Common myeloid progenitor, CD34-positive (primary cell): ENCODE measurements at regions not wholly inside any gene's neighbourhood (a gene's known extent, or its start where the extent isn't known, plus 50 kb on each side); places are given as distances from the start of the nearest gene placed in this dataset.

Experiments
- CTCF ChIA-PET: fragments of 350-600 bp; sonication (Branson Sonifier 250); formaldehyde crosslinking; loops from one replicate; lab custom pipeline; 2021; ENCODE audit warnings: antibody characterized with exemption; lab: Charles Lee
- POLR2A ChIA-PET: fragments of 350-600 bp; sonication (Branson Sonifier 250); formaldehyde crosslinking; loops from one replicate; lab custom pipeline; 2021; ENCODE audit warnings: antibody characterized with exemption; lab: Charles Lee
- DNase-seq, 3 donors: peaks; one replicate each; pipeline versions ENCODE4 v3.0.0 to v3.0.0-alpha.2; 2013
- H3K27ac ChIP-seq, 2 experiments: 1 replicate in 1 of 2; 2 replicates in 1 of 2; pipeline ENCODE4 v1.7.0; 2013; ENCODE audit warnings: inconsistent platforms in 2 of 2, low read length in 2 of 2, mild to moderate bottlenecking in 2 of 2, low read depth in 1 of 2, moderate library complexity in 1 of 2; ENCODE audit not compliant: severe bottlenecking in 2 of 2, insufficient read depth in 1 of 2, poor library complexity in 1 of 2
- H3K27me3 ChIP-seq, 5 experiments: replicated peaks in 2 of 5; 1 replicate in 3 of 5; 2 replicates in 2 of 5; pipeline versions ENCODE4 v1.6.1 to v1.7.0; 2013; ENCODE audit warnings: low read length in 4 of 5, mild to moderate bottlenecking in 2 of 5, moderate library complexity in 2 of 5, inconsistent platforms in 1 of 5; ENCODE audit not compliant: insufficient read depth in 5 of 5, control insufficient read depth in 4 of 5
- H3K36me3 ChIP-seq, 4 experiments: 1 replicate in 2 of 4; 2 replicates in 2 of 4; pipeline versions ENCODE4 v1.6.1 to v1.7.0; 2013; ENCODE audit warnings: low read length in 3 of 4, control low read depth in 1 of 4, mild to moderate bottlenecking in 1 of 4; ENCODE audit not compliant: control insufficient read depth in 4 of 4, insufficient read depth in 4 of 4
- H3K4me1 ChIP-seq, 4 experiments: 1 replicate in 3 of 4; 2 replicates in 1 of 4; pipeline versions ENCODE4 v1.6.1 to v1.7.1; 2013; ENCODE audit warnings: low read length in 3 of 4, mild to moderate bottlenecking in 3 of 4, control low read depth in 1 of 4, inconsistent platforms in 1 of 4, moderate library complexity in 1 of 4; ENCODE audit not compliant: control insufficient read depth in 4 of 4, insufficient read depth in 4 of 4; ENCODE audit errors: control extremely low read depth in 1 of 4
- H3K4me3 ChIP-seq, 7 experiments: 1 replicate in 4 of 7; 2 replicates in 3 of 7; pipeline versions ENCODE4 v1.5.1 to v1.7.0; 2013; ENCODE audit warnings: mild to moderate bottlenecking in 7 of 7, low read length in 6 of 7, moderate library complexity in 6 of 7, inconsistent platforms in 2 of 7, low read depth in 2 of 7, control low read depth in 1 of 7; ENCODE audit not compliant: insufficient read depth in 4 of 7, control insufficient read depth in 1 of 7; ENCODE audit errors: extremely low read depth in 1 of 7
- H3K9me3 ChIP-seq, 5 experiments: 1 replicate in 4 of 5; 2 replicates in 1 of 5; pipeline versions ENCODE4 v1.6.1 to v1.7.1; 2013; ENCODE audit warnings: low read length in 4 of 5, mild to moderate bottlenecking in 2 of 5, inconsistent platforms in 1 of 5, low read depth in 1 of 5, moderate library complexity in 1 of 5; ENCODE audit not compliant: control insufficient read depth in 4 of 5, insufficient read depth in 2 of 5; ENCODE audit errors: control extremely low read depth in 1 of 5
- WGBS: methylation state at CpG from one replicate; pipeline ENCODE4 v1.1.5; 2013; ENCODE audit not compliant: insufficient coverage; 5-methylcytosine and 5-hydroxymethylcytosine counted together

DNA sequence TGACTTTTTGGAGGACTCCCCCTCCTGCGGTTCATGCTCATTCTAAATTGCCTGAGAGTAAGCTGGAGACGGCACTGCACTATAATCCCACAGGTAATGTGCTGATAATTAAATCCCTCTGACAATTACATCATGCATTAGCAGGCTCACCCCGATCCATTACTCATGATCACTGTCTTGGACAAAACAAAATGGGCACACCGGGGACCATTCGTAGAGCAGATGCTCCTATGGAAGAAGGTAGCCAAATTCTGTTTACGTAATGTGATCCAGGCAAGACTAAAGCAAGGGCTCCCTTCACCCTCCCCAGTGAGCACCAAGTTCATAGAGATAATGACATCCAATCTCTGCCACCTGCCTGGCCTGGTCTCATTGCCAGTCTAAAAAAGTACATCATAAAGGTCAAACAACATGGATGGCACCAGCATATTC is 657.1 kb upstream of the SOX11 start:
- 93% methylated on average over 6 of the region's 6 CpGs for WGBS
- ChIA-PET POLR2A (no interaction called here), CTCF (no interaction called here)
- no peaks in the 10 kb centered on the region for H3K36me3 ChIP-seq
- no peak for DNase-seq
- H3K9me3 ChIP-seq, result no peaks in the 10 kb centered on the region
- H3K4me1 ChIP-seq, result no peaks in the 10 kb centered on the region
- no peak overlapping the region for H3K27ac ChIP-seq
- H3K27me3 ChIP-seq, result no peaks in the 10 kb centered on the region
- H3K4me3 ChIP-seq, result no peak overlapping the region

DNA sequence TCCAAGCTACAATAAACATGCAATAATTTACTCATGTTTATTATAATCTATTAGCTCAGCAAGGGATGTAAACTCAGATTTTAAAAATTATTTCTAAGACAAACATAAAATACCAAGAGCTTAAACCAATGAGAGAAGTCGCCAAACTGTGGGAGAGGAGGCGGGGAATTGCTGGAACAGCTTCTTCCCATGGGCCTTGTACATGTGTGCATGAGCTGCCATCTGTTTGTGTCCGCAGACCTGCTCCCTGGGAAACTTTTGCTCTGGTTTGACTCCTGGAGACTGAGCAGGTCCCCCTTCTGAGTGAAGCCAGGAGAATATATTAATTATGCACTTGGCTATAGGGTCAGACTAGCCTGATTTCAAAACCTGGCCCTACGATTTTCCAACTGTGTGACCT is 655.9 kb upstream of the SOX11 start:
- H3K4me3 ChIP-seq, result no peak overlapping the region
- H3K4me1 ChIP-seq, result no peaks in the 10 kb centered on the region
- CTCF ChIA-PET, result no interaction called here
- 97% methylated on average over 3 of the region's 4 CpGs for WGBS
- H3K27me3 ChIP-seq, result no peaks in the 10 kb centered on the region
- no peaks in the 10 kb centered on the region for H3K36me3 ChIP-seq
- no peak for DNase-seq
- POLR2A ChIA-PET, result no interaction called here
- no peak overlapping the region for H3K27ac ChIP-seq
- H3K9me3 ChIP-seq, result no peaks in the 10 kb centered on the region

GRCh38 chr2:5039241-5039975 is 652.8 kb upstream of the SOX11 start:
- ChIA-PET CTCF (no interaction called here), POLR2A (no interaction called here)
- DNase-seq, result no peak
- no peak overlapping the region for H3K27ac ChIP-seq
- WGBS, result 92% methylated on average over 4 of the region's 6 CpGs
- no peaks in the 10 kb centered on the region for H3K27me3 ChIP-seq
- no peaks in the 10 kb centered on the region for H3K36me3 ChIP-seq
- no peaks in the 10 kb centered on the region for H3K9me3 ChIP-seq
- H3K4me1 ChIP-seq, result no peaks in the 10 kb centered on the region
- H3K4me3 ChIP-seq, result no peak overlapping the region

DNA sequence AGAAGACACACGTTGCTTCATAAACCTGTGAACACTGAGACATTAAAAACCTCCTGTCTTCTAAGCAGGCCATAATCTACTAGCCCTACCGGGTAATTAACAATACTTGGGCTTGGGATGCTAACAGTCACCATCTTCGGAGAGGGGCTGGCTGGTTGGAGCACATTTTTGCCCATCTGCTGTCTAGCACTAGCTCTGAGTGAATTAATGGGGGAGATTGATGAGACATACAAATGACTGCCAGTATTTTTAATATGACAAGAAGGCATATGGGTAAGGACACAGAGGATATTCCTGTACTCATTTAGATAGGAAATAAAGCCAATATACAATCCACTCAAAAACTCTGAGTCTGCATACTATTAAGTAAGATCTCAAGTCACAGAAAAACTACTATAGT is 651.6 kb upstream of the SOX11 start:
- CTCF ChIA-PET, result no interaction called here
- DNase-seq, result no peak
- H3K4me3 ChIP-seq, result no peak overlapping the region
- POLR2A ChIA-PET, result no interaction called here
- WGBS, result no CpG with 5 or more reads among the region's 3 CpGs
- H3K27ac ChIP-seq, result no peak overlapping the region
- H3K9me3 ChIP-seq, result no peaks in the 10 kb centered on the region
- no peaks in the 10 kb centered on the region for H3K27me3 ChIP-seq
- no peaks in the 10 kb centered on the region for H3K4me1 ChIP-seq
- H3K36me3 ChIP-seq, result no peaks in the 10 kb centered on the region

DNA sequence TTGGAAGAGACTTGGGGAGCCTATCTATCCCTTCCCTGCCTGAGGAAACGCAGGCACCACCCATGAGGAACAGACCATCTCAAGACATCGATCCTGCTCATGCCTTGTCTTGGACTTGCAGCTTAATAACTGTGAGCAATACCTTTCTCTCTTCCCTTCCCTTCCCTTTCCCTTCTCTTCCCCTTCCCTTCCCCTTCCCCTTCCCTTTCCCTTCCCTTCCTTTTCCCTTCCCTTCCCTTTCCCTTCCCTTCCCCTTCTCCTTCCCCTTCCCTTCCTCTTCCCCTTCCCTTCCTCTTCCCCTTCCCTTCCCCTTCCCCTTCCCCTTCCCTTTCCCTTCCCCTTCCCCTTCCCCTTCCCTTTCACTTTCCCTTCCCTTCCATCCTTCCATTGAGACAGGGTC is 650.7 kb upstream of the SOX11 start:
- H3K4me1 ChIP-seq, result no peaks in the 10 kb centered on the region
- ChIA-PET POLR2A (no interaction called here), CTCF (no interaction called here)
- no peaks in the 10 kb centered on the region for H3K36me3 ChIP-seq
- H3K27me3 ChIP-seq, result no peaks in the 10 kb centered on the region
- no peaks in the 10 kb centered on the region for H3K9me3 ChIP-seq
- no peak overlapping the region for H3K27ac ChIP-seq
- no peak for DNase-seq
- H3K4me3 ChIP-seq, result no peak overlapping the region
- WGBS, result 100% methylated on average over 2 of the region's 2 CpGs

DNA sequence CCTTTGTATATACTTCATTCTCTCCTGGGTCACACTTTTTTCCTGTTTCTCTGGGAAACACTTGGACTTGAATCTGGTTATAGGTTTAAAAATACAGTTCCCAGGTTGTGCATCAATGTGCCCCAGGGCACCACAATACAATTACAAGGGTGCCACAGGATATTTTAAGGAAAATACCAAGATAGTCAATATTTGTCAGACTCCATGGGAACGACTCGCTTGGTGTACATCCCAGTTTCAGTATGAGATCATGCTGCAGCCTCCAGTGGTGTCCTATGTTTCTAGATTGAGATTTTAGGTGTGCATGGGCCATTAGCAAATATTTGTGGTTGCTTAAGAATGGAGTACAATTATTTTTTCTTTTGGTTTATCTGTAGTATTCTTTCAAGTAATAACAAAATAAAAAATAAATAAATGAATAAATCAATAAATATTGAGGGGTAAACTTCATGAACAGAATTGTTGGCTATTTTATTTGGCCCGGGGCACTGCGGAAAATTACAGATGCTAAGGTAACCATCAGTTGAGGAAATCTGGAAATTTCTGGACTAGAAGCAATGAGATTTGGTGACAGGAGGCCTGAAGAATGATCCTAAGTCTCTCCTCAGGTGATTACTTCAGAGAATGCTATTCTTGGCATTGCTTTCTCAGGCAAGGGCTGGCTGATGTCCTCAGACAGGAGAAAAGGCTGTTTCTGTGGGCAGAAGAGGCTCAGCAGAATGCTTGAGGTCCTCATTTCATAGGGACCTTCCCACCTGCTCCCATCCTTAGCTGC is 649.3 kb upstream of the SOX11 start:
- Histone ChIP-seq H3K9me3 (no peaks in the 10 kb centered on the region), H3K4me3 (no peak overlapping the region), H3K27ac (no peak overlapping the region), H3K36me3 (no peaks in the 10 kb centered on the region), H3K4me1 (no peaks in the 10 kb centered on the region), H3K27me3 (no peaks in the 10 kb centered on the region)
- 100% methylated on average over 4 of the region's 4 CpGs for WGBS
- ChIA-PET POLR2A (no interaction called here), CTCF (no interaction called here)
- no peak for DNase-seq

DNA sequence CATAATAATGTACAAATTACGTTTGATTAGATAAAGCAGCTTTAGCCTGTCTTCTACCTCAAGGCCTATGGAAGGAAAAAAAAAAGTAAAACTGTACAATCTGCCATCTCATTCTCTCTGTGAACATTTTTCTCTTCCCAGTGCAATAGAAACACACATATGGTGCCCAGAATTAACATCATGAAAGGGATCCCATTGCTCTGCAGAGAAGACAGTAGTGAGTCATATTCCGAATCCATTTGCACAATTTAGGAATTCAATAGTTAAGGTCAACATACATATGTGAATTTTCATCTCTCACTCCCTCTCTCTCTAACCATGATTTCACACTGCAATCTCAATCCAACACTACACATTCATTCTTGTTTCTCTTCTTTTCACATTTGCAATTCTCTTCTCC is 640.9 kb upstream of the SOX11 start:
- no peaks in the 10 kb centered on the region for H3K4me1 ChIP-seq
- POLR2A ChIA-PET, result no interaction called here
- H3K4me3 ChIP-seq, result no peak overlapping the region
- H3K27me3 ChIP-seq, result no peaks in the 10 kb centered on the region
- whole genome bisulfite sequencing, result no CpG with 5 or more reads among the region's 2 CpGs
- no peak overlapping the region for H3K27ac ChIP-seq
- H3K9me3 ChIP-seq, result no peaks in the 10 kb centered on the region
- no peak for DNase-seq
- no peaks in the 10 kb centered on the region for H3K36me3 ChIP-seq
- CTCF ChIA-PET, result no interaction called here
